Raji (cell line): ENCODE measurements at regions not wholly inside any gene's neighbourhood (a gene's known extent, or its start where the extent isn't known, plus 50 kb on each side); places are given as distances from the start of the nearest gene placed in this dataset.
A peak's percentile ranks its signal among the peaks of the same experiment; 100 is the strongest.

Source experiments
- POLR2A ChIP-seq: IDR thresholded peaks from 2 replicates; pipeline ENCODE4 v1.6.1; 2011; ENCODE audit warnings: low read depth, low read length, control low read depth; ENCODE audit not compliant: insufficient read depth

DNA sequence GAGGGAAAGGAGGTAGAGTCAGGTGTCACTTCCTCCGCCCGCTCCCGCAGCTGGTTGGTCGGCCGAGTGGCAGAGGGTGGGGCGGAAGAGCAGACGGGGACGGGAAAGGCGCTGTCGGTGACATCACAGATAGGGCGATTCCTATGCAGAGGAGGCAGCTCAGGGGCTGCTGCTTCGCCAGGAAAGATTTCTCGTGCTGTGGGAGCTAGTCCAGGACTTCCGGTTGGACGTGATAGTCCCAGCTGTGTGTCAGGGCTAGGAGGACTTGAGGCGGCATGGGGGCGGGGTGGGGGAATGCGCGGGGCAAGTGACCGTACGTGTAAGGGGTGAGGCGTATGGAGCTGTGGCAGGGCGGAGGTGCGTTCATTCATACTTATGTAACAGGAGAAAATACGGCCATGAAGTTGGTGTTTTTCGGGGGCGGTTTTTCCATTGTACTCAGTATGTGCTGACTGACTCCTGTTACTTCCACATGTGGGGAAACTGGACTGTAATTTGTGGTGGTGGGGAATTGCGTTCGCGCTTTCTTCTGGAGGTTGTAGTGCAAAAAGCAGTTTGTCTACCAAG, 60.1 kb upstream of the NBPF8 start:
- TF ChIP-seq POLR2A: peak; percentile 75

DNA sequence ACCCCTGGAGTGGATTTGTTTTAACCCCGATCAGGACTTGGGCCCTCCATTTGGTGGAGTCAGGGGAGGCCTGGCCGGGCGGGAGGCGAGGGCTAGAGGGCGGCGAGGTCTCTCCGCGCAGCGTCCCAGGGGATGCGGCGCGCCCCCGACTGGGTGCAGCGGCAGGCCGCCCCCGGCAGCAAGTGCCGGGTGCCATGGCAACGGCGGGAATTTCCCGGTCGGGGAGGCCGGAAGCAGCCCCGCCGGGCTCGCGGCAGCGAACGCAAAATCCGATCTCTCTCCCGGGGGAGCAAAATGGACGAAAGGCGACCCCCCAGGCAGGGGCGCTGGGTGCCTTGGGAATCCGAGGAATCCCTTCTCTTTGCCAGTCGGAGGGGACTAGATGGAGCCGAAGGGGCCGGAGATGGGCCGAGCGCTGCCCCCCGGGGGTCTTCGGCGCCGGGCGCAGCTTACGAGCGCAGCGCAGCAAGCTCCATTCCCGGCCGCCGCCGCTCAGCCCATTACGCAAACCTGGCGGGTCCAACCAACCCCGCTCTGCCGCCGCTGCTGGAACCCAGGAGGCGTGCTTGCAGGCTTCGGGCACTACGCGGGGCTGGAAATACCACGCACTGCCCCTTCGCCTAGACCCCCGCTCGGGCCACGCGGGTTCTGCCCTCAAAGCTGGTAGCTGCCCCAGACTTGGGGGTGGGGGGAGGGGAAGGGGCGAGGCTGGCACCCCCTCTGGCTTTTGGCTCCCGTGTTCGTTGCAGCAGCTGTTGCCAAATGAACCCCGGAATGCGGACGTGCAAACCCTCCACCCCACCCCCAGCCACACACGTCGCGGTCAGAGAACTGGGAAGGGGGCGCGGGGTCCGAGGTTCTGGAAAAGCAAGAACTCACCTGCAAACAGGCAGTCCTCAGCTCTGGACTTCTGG, 73.7 kb upstream of the NBPF8 start:
- 0 out of 2 replicates have a peak, but pooled peaks have one; percentile 10 for TF ChIP-seq POLR2A
